ENCODE measurements at regions not wholly inside any gene's neighbourhood (a gene's known extent, or its start where the extent isn't known, plus 50 kb on each side); places are given as distances from the start of the nearest gene placed in this dataset.

DNA sequence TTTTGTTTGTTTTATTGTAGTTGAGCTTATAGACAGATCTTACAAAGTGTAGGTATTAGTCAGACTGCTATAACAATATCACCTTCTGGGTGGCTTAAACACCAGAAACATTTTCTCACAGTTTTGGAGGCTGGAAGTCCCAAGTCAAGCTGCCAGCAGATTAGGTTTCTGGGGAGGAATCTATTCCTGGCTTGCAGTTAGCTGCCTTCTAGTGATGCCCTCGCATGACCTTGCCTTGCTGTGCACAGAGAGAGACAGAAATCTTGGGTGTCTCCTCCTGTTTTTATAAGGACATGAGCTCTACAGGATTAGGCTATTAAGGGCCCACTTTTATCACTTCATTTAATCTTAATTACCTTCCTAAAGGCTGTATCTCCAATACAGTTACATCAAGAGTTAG, 1635.2 kb downstream of the FAM181B start:
- Mint-ChIP-seq H3K27me3 (ENCODE audit: low read depth) (no peaks in the 10 kb centered on the region), H3K27ac (ENCODE audit: unreplicated experiment) (no peak overlapping the region), H3K4me3 (no peak overlapping the region), H3K9me3 (no peaks in the 10 kb centered on the region), H3K4me1 (no peaks in the 10 kb centered on the region), H3K36me3 (ENCODE audit: low read depth) (no peaks in the 10 kb centered on the region)
- no peak for DNase-seq (ENCODE audit: low read depth, low spot score)
- TF ChIP-seq, protein P1, sequence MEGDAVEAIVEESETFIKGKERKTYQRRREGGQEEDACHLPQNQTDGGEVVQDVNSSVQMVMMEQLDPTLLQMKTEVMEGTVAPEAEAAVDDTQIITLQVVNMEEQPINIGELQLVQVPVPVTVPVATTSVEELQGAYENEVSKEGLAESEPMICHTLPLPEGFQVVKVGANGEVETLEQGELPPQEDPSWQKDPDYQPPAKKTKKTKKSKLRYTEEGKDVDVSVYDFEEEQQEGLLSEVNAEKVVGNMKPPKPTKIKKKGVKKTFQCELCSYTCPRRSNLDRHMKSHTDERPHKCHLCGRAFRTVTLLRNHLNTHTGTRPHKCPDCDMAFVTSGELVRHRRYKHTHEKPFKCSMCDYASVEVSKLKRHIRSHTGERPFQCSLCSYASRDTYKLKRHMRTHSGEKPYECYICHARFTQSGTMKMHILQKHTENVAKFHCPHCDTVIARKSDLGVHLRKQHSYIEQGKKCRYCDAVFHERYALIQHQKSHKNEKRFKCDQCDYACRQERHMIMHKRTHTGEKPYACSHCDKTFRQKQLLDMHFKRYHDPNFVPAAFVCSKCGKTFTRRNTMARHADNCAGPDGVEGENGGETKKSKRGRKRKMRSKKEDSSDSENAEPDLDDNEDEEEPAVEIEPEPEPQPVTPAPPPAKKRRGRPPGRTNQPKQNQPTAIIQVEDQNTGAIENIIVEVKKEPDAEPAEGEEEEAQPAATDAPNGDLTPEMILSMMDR (conservative IDR thresholded peaks at IDR 0.05), result no peak

DNA sequence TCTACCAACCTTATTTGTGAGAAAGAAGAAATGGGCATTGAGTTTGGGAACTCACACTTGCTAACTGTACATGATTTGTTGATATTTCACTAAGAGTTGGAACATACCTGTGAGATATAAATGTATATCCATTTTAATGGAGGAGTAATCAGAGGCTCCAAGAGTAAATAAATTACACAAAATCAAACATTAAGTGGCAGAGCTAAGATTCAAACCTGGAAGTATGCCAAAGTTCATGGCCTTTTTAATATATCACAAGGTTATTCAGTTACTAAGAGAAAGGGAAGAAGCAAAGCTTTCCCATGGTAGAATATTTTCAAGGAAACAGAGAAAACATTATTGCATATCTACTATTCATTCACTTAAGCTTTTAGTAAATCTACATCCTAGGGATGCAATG, 1641.1 kb downstream of the FAM181B start:
- Mint-ChIP-seq H3K27me3 (ENCODE audit: low read depth) (no peaks in the 10 kb centered on the region), H3K36me3 (ENCODE audit: low read depth) (no peaks in the 10 kb centered on the region), H3K4me3 (no peak overlapping the region), H3K4me1 (no peaks in the 10 kb centered on the region), H3K27ac (ENCODE audit: unreplicated experiment) (no peak overlapping the region), H3K9me3 (peaks cover 4% of the 10 kb centered on the region)
- DNase-seq (ENCODE audit: low read depth, low spot score), result no peak
- TF ChIP-seq, protein P1 (conservative IDR thresholded peaks at IDR 0.05), result no peak

DNA sequence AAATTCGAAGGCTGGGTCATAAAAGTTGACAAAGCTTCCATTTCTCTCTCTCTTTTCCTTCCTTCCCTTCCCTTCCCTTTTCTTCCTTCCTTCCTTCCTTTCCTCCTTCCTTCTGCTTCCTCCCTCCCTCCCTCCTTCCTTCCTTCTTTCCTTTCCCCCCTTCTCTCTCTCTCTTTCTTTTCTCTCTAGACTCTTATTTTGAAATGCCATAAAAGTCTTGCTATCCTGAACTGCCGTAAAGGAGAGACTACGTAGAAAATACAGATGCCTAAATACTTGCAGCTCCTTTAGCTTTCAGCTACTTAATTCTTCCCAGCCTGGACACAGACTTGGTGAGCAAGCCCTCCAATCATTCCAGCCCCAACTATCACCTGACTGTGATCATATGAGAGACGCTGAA, 1644.4 kb downstream of the FAM181B start:
- Mint-ChIP-seq H3K9me3 (peaks cover 4% of the 10 kb centered on the region), H3K4me1 (no peaks in the 10 kb centered on the region), H3K36me3 (ENCODE audit: low read depth) (no peaks in the 10 kb centered on the region), H3K27ac (ENCODE audit: unreplicated experiment) (no peak overlapping the region), H3K4me3 (no peak overlapping the region), H3K27me3 (ENCODE audit: low read depth) (no peaks in the 10 kb centered on the region)
- TF ChIP-seq, protein P1 (conservative IDR thresholded peaks at IDR 0.05), result no peak
- no peak for DNase-seq (ENCODE audit: low read depth, low spot score)

DNA sequence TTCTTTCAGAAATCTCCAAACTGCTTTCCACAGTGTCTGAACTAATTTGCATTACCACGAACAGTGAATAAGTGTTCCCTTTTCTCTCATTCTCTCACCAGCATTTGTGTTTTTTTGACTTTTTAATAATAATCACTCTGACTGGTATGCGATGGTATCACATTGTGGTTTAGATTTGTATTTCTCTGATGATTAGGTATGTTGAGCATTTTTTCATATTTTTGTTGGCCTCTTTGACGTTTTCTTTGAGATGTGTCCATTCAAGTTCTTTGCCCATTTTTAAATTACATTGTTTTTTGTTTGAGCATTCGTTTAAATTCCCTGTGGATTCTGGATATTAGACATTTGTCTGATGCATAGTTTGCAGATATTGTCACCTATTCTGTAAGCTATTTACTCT, 1639.6 kb upstream of the TENM4 start:
- no peak for DNase-seq (ENCODE audit: low read depth, low spot score)
- H3K4me3 Mint-ChIP-seq, result no peak overlapping the region
- H3K9me3 Mint-ChIP-seq, result peaks cover 12% of the 10 kb centered on the region
- H3K27ac Mint-ChIP-seq (ENCODE audit: unreplicated experiment), result no peak overlapping the region
- H3K36me3 Mint-ChIP-seq (ENCODE audit: low read depth), result no peaks in the 10 kb centered on the region
- TF ChIP-seq, protein P1 (conservative IDR thresholded peaks at IDR 0.05), result no peak
- H3K27me3 Mint-ChIP-seq (ENCODE audit: low read depth), result no peaks in the 10 kb centered on the region
- no peaks in the 10 kb centered on the region for H3K4me1 Mint-ChIP-seq

DNA sequence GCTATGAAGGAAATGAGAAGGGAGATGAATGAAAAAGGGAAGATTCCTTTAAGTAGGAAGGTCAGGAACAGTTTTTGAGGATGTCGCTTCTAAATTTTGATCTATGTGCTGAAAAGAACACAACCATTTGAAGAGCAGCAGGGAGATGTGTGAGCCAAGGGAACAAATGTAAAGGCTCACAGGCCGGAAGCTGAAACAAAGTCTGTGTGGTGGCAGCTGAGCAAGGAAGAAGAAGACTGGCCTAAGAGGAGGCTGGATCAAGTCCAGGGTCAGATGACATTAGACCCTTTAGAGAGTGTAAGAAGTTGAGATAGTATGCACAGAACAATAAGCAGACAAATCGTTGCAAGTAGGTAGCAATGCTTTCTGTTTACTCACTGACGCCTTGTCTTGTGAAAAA, 1631.4 kb upstream of the TENM4 start:
- Mint-ChIP-seq H3K27me3 (ENCODE audit: low read depth) (no peaks in the 10 kb centered on the region), H3K4me1 (peaks cover 13% of the 10 kb centered on the region), H3K27ac (ENCODE audit: unreplicated experiment) (peak overlapping the region; percentile 1), H3K9me3 (no peaks in the 10 kb centered on the region), H3K36me3 (ENCODE audit: low read depth) (no peaks in the 10 kb centered on the region), H3K4me3 (no peak overlapping the region)
- TF ChIP-seq, protein P1 (conservative IDR thresholded peaks at IDR 0.05), result no peak
- no peak for DNase-seq (ENCODE audit: low read depth, low spot score)

DNA sequence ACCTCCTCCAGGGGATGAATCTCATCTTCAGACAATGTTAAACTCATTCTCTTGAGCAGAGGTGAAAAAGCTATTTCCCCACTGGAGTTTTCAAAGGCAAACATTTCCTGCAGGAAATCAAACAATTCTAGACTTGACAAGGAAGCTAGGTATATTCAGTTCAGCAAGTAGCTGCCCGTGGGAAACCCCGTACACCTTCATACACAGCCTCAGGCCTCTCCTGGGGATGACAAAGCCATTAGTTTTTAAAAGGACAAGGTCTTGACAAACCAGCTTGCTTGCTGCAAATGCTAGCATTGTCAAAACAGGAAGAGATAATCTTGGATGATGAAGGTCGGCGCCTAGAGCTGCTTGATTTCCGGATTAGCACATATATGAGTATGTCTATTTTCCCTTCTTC, 1630.8 kb upstream of the TENM4 start:
- H3K36me3 Mint-ChIP-seq (ENCODE audit: low read depth), result no peaks in the 10 kb centered on the region
- H3K27me3 Mint-ChIP-seq (ENCODE audit: low read depth), result no peaks in the 10 kb centered on the region
- H3K27ac Mint-ChIP-seq (ENCODE audit: unreplicated experiment), result no peak overlapping the region
- no peak overlapping the region for H3K4me3 Mint-ChIP-seq
- DNase-seq (ENCODE audit: low read depth, low spot score), result no peak
- TF ChIP-seq, protein P1 (conservative IDR thresholded peaks at IDR 0.05), result no peak
- H3K9me3 Mint-ChIP-seq, result no peaks in the 10 kb centered on the region
- peaks cover 13% of the 10 kb centered on the region for H3K4me1 Mint-ChIP-seq

Measured in neural crest cell (in vitro differentiated cells).